MCF 10A (cell line): ENCODE measurements at regions not wholly inside any gene's neighbourhood (a gene's known extent, or its start where the extent isn't known, plus 50 kb on each side); places are given as distances from the start of the nearest gene placed in this dataset.
A peak's percentile ranks its signal among the peaks of the same experiment; 100 is the strongest.

Source experiments
- BruUV-seq: library from RNA; stranded (reverse); fragments of 400-500 nt; replicated peaks from 2 replicates; lab custom pipeline; 2021; lab: Mats Ljungman, UMichigan
- CTCF ChIA-PET: fragments of 300-600 bp; sonication (Branson Sonifier 250); formaldehyde crosslinking; extraction: SDS; loops from one replicate; lab custom pipeline; 2021; ENCODE audit warnings: antibody characterized with exemption, inconsistent platforms; lab: Yijun Ruan, JAX
- POLR2A ChIA-PET: fragments of 300-600, 350-650 bp; sonication (Branson Sonifier 250); formaldehyde crosslinking; extraction: SDS; loops from one replicate; lab custom pipeline; 2020; ENCODE audit warnings: antibody characterized with exemption, inconsistent platforms; lab: Yijun Ruan, JAX
- DNase-seq: peaks from one replicate; pipeline ENCODE4 v3.0.0-alpha.2; 2018; ENCODE audit not compliant: unreplicated experiment
- H3K27ac Mint-ChIP-seq: one replicate; pipeline ENCODE4 v1.8.0; 2022; ENCODE audit warnings: mild to moderate bottlenecking, low read depth, mixed read lengths; ENCODE audit not compliant: unreplicated experiment
- H3K27me3 Mint-ChIP-seq: one replicate; pipeline ENCODE4 v1.8.0; 2022; ENCODE audit warnings: mixed read lengths; ENCODE audit not compliant: insufficient read depth, unreplicated experiment
- H3K36me3 Mint-ChIP-seq: one replicate; pipeline ENCODE4 v1.8.0; 2022; ENCODE audit warnings: mild to moderate bottlenecking, moderate library complexity, mixed read lengths; ENCODE audit not compliant: insufficient read depth, unreplicated experiment
- H3K4me1 Mint-ChIP-seq: one replicate; pipeline ENCODE4 v1.8.0; 2022; ENCODE audit warnings: mixed read lengths; ENCODE audit not compliant: insufficient read depth, unreplicated experiment
- H3K4me3 Mint-ChIP-seq: one replicate; pipeline ENCODE4 v1.8.0; 2022; ENCODE audit warnings: mild to moderate bottlenecking, moderate library complexity, mixed read lengths; ENCODE audit not compliant: unreplicated experiment
- H3K9me3 Mint-ChIP-seq: one replicate; pipeline ENCODE4 v1.8.0; 2022; ENCODE audit warnings: mixed read lengths; ENCODE audit not compliant: unreplicated experiment
- CTCF ChIP-seq: fragments of 200-600 bp; IDR thresholded peaks from one replicate; pipeline ENCODE4 v1.8.0; 2022; ENCODE audit warnings: antibody characterized with exemption, mild to moderate bottlenecking; ENCODE audit not compliant: unreplicated experiment
- intact Hi-C: fragments of 100-400 bp; cut with micrococcal nuclease; formaldehyde crosslinking; loops from 2 replicates; pipeline ENCODE4 v1.14.1; 2022

- Mint-ChIP-seq H3K27me3 (no peaks in the 10 kb centered on the region), H3K27ac (no peak overlapping the region), H3K36me3 (no peaks in the 10 kb centered on the region), H3K9me3 (peaks cover 14% of the 10 kb centered on the region), H3K4me1 (peaks cover 14% of the 10 kb centered on the region), H3K4me3 (no peak overlapping the region)
- BruUV-seq: no TSS peak
- no peak for DNase-seq
- TF ChIP-seq CTCF: no peak
- ChIA-PET POLR2A (interaction anchor here (0.6 kb wide), 1 partner anchor 485 kb away, joined by 3 read pairs; no protein-coding TSS in a partner anchor), CTCF (no interaction called here)
- intact Hi-C loops: no loop called here
Observed at GRCh38 chr17:69650881-69651280, 236.4 kb downstream of the MAP2K6 start.

- BruUV-seq: no TSS peak
- CTCF ChIA-PET: no interaction called here
- POLR2A ChIA-PET: interaction anchor here (0.6 to 0.7 kb wide), 2 partner anchors 17 to 492 kb away, joined by 3 read pairs; no protein-coding TSS in a partner anchor
- no peak overlapping the region for H3K4me3 Mint-ChIP-seq
- H3K36me3 Mint-ChIP-seq: no peaks in the 10 kb centered on the region
- H3K4me1 Mint-ChIP-seq: peaks cover 14% of the 10 kb centered on the region
- DNase-seq: no peak
- TF ChIP-seq CTCF: no peak
- peaks cover 14% of the 10 kb centered on the region for H3K9me3 Mint-ChIP-seq
- no peaks in the 10 kb centered on the region for H3K27me3 Mint-ChIP-seq
- intact Hi-C loops: no loop called here
- H3K27ac Mint-ChIP-seq: no peak overlapping the region
Observed at GRCh38 chr17:69651921-69652320, 237.4 kb downstream of the MAP2K6 start.

DNA sequence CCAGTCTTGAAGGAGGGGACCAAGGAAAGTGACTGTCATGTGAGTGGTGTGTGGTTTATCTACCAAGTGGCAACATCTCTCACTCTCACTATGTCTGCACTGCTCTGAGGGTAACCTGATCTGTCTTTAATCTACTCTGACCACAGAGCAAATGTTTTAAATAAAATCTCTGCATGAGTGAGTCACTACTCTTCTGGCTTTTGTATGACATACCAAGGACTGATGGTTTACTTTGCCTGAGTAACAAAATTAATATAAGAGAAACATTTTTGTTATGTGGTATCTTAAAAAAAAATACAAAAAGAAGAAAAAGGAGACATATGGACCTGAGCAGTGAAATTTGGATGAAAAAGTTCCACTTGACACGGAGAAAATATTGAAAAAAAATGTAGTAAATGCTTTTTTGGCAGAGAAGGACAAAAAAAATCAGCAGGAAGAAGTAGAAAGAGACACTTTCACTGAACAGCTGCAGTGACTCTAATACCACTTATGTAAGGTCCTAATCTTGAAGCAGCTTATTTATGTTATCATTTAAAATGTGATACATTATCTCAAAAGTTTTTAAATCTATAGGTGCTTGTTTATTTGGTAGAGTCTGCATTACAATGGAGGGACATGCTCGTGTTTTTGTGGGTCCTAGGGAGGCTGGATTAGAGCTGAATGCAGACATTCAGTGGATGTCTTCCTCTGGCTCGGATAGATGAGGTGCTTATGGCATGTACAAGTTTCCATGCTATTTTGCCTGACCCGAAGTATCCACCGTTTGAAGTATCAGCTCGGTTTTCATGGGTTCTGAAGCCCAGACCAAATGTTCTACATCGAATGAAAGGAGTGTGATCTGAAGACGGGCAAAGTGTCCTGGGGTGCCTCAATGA, 240.7 kb downstream of the MAP2K6 start:
- H3K36me3 Mint-ChIP-seq: no peaks in the 10 kb centered on the region
- no peaks in the 10 kb centered on the region for H3K27me3 Mint-ChIP-seq
- BruUV-seq: no TSS peak
- H3K9me3 Mint-ChIP-seq: peaks cover 13% of the 10 kb centered on the region
- intact Hi-C loops: no loop called here
- no peak for TF ChIP-seq CTCF
- peaks cover 14% of the 10 kb centered on the region for H3K4me1 Mint-ChIP-seq
- DNase-seq: peak; percentile 60
- H3K4me3 Mint-ChIP-seq: no peak overlapping the region
- H3K27ac Mint-ChIP-seq: peak overlapping the region; percentile 59
- CTCF ChIA-PET: no interaction called here
- POLR2A ChIA-PET: no interaction called here

DNA sequence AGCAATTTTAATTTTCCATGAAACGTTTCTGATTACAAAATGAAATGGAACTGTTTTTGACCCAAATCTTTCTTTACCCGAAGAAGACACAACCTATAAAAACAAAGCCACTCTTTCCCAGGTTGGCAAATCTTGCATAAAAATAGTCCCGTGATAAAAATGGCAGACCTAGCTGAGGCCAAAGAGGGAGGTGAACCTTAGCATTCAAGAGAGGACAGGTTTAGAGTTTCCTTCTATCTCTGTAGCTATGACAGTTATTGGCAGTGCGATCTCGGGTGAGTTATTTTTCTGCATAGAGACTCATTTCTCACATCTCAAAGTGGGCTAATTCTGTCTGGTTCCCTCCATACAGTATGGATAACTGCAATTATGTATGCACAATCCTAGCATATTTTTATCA, 241.4 kb downstream of the MAP2K6 start:
- no peak overlapping the region for H3K4me3 Mint-ChIP-seq
- H3K9me3 Mint-ChIP-seq: peaks cover 13% of the 10 kb centered on the region
- POLR2A ChIA-PET: no interaction called here
- peaks cover 14% of the 10 kb centered on the region for H3K4me1 Mint-ChIP-seq
- no peaks in the 10 kb centered on the region for H3K27me3 Mint-ChIP-seq
- CTCF ChIA-PET: no interaction called here
- no peak for DNase-seq
- no peak overlapping the region for H3K27ac Mint-ChIP-seq
- no peak for TF ChIP-seq CTCF
- no TSS peak for BruUV-seq
- peaks cover 3% of the 10 kb centered on the region for H3K36me3 Mint-ChIP-seq
- intact Hi-C loops: no loop called here
